Mesenchymal stem cell (in vitro differentiated cells and primary cell): ENCODE measurements at regions not wholly inside any gene's neighbourhood (a gene's known extent, or its start where the extent isn't known, plus 50 kb on each side); places are given as distances from the start of the nearest gene placed in this dataset.

Experiments used
- DNase-seq: peaks from one replicate; pipeline ENCODE4 v3.0.0-alpha.2; 2013
- H2AFZ ChIP-seq: one replicate; pipeline ENCODE4 v1.6.1; 2013; ENCODE audit warnings: low read depth, mild to moderate bottlenecking, control low read depth, inconsistent platforms, low read length, moderate library complexity
- H2AK5ac ChIP-seq: 2 replicates; pipeline ENCODE4 v1.6.1; 2013; ENCODE audit warnings: low read length, moderate library complexity, mild to moderate bottlenecking, inconsistent platforms; ENCODE audit not compliant: severe bottlenecking
- H2BK120ac ChIP-seq: one replicate; pipeline ENCODE4 v1.6.1; 2013; ENCODE audit warnings: low read depth, mild to moderate bottlenecking, inconsistent platforms, low read length, moderate library complexity
- H2BK12ac ChIP-seq, 2 experiments: one replicate each; pipeline ENCODE4 v1.6.1; 2013; ENCODE audit warnings: inconsistent platforms in 2 of 2, low read length in 2 of 2, mild to moderate bottlenecking in 2 of 2, moderate library complexity in 2 of 2, control low read depth in 1 of 2
- H2BK15ac ChIP-seq: one replicate; pipeline ENCODE4 v1.6.1; 2013; ENCODE audit warnings: mild to moderate bottlenecking, low read depth, inconsistent platforms; ENCODE audit not compliant: poor library complexity, severe bottlenecking
- H2BK5ac ChIP-seq: 2 replicates; pipeline ENCODE4 v1.6.1; 2013; ENCODE audit warnings: low read depth, mild to moderate bottlenecking, low read length, control low read depth, inconsistent platforms; ENCODE audit not compliant: poor library complexity, severe bottlenecking
- H3K14ac ChIP-seq, 2 experiments: one replicate each; pipeline ENCODE4 v1.6.1; 2013; ENCODE audit warnings: inconsistent platforms in 2 of 2, low read length in 2 of 2, control low read depth in 1 of 2, mild to moderate bottlenecking in 1 of 2, moderate library complexity in 1 of 2
- H3K18ac ChIP-seq, 2 experiments: one replicate each; pipeline ENCODE4 v1.6.1; 2013; ENCODE audit warnings: inconsistent platforms in 2 of 2, low read length in 2 of 2, control low read depth in 1 of 2, low read depth in 1 of 2, mild to moderate bottlenecking in 1 of 2
- H3K23ac ChIP-seq, 2 experiments: one replicate each; pipeline ENCODE4 v1.6.1; 2013; ENCODE audit warnings: inconsistent platforms in 2 of 2, low read length in 2 of 2, mild to moderate bottlenecking in 2 of 2, moderate library complexity in 2 of 2, control low read depth in 1 of 2
- H3K27ac ChIP-seq: 2 replicates; pipeline ENCODE4 v1.5.1; 2013; ENCODE audit warnings: mild to moderate bottlenecking, moderate library complexity, low read length, control low read depth, inconsistent platforms; ENCODE audit not compliant: poor library complexity, severe bottlenecking
- H3K27me3 ChIP-seq, 2 experiments: 2 replicates each; pipeline versions ENCODE4 v1.6.1 to v1.7.0; 2013; ENCODE audit warnings: low read length in 2 of 2, mild to moderate bottlenecking in 2 of 2, moderate library complexity in 2 of 2, control low read depth in 1 of 2, inconsistent platforms in 1 of 2; ENCODE audit not compliant: control insufficient read depth in 1 of 2, insufficient read depth in 1 of 2
- H3K36me3 ChIP-seq, 2 experiments: 2 replicates each; pipeline versions ENCODE4 v1.6.1 to v1.7.0; 2013; ENCODE audit warnings: low read length in 2 of 2, control low read depth in 1 of 2, inconsistent platforms in 1 of 2, low read depth in 1 of 2, mild to moderate bottlenecking in 1 of 2; ENCODE audit not compliant: insufficient read depth in 2 of 2, control insufficient read depth in 1 of 2
- H3K4ac ChIP-seq, 2 experiments: one replicate each; pipeline ENCODE4 v1.6.1; 2013; ENCODE audit warnings: inconsistent platforms in 2 of 2, low read length in 2 of 2, mild to moderate bottlenecking in 2 of 2, moderate library complexity in 2 of 2, control low read depth in 1 of 2, low read depth in 1 of 2
- H3K4me1 ChIP-seq: 2 replicates; pipeline ENCODE4 v1.6.1; 2013; ENCODE audit warnings: low read depth, low read length, control low read depth; ENCODE audit not compliant: control insufficient read depth, insufficient read depth
- H3K4me2 ChIP-seq: 2 replicates; pipeline ENCODE4 v1.6.1; 2013; ENCODE audit warnings: low read length, mild to moderate bottlenecking, inconsistent platforms; ENCODE audit not compliant: poor library complexity, severe bottlenecking
- H3K4me3 ChIP-seq, 2 experiments: 2 replicates each; pipeline versions ENCODE4 v1.5.1 to v1.7.0; 2013; ENCODE audit warnings: low read length in 2 of 2, mild to moderate bottlenecking in 2 of 2, control low read depth in 1 of 2, low read depth in 1 of 2; ENCODE audit not compliant: insufficient read depth in 1 of 2
- H3K79me1 ChIP-seq: replicated peaks from 2 replicates; pipeline ENCODE4 v1.6.1; 2013; ENCODE audit warnings: mild to moderate bottlenecking, control low read depth, low read length, inconsistent platforms; ENCODE audit not compliant: poor library complexity, severe bottlenecking
- H3K9ac ChIP-seq: 2 replicates; pipeline ENCODE4 v1.7.0; 2013; ENCODE audit warnings: mild to moderate bottlenecking, low read length, moderate library complexity
- H3K9me3 ChIP-seq: 2 replicates; pipeline ENCODE4 v1.7.0; 2013; ENCODE audit warnings: mild to moderate bottlenecking, low read length; ENCODE audit not compliant: control insufficient read depth
- H4K8ac ChIP-seq: one replicate; pipeline ENCODE4 v1.6.1; 2013; ENCODE audit warnings: inconsistent platforms, mild to moderate bottlenecking, low read length, moderate library complexity
- H4K91ac ChIP-seq: one replicate; pipeline ENCODE4 v1.6.1; 2013; ENCODE audit warnings: mild to moderate bottlenecking, low read length, inconsistent platforms
- WGBS: methylation state at CpG from one replicate; pipeline ENCODE4 v1.1.7; 2013; ENCODE audit warnings: mixed read lengths; 5-methylcytosine and 5-hydroxymethylcytosine counted together

DNA sequence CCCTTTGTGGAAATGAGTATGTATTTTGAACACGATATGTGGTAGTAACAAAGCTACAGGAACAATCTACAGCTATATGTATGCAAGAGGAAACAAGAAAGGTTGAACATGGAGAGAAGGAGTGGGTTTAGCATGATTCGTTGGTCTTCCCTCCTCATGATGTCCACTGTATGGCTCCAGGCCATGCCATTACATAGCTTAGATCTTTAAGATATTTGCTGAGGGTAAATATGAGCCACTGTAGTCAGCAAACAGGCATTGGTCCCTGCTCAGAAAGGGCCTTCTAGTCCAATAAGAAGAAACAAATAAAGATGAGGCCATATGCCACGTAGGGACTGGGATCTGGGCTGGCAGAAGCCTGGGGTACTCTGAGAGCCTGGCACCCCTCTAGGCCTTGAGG, 543.2 kb upstream of the SGCD start:
- 45% methylated on average over 3 of the region's 3 CpGs for WGBS
- Histone ChIP-seq H3K4me2 (no peak overlapping the region), H3K9ac (no peak overlapping the region)

DNA sequence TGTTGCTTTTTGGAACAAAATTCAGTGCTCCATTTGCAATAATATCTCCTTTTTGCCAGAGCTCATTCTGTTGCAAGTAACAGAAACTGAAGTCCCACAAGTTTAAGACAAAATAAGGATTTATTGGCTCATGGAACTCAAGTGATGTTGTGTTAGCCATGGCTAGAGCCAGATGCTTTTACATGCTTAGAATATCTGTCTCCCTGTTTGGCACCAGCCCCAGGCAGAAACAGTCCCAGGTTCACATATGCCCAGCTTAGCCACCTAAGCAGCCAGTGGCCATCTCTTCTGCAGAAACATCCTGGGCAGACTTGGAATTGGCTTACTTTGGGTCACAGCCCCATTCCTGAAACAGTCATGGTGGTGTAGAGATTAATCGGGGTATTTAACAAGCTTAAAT, 540.9 kb upstream of the SGCD start:
- no peak for DNase-seq
- 73% methylated on average over 1 of the region's 1 CpG for WGBS
- no peak overlapping the region for H2BK5ac ChIP-seq

More for the DNA sequence above, 543.2 kb upstream of the SGCD start:
- H3K27ac ChIP-seq = no peak overlapping the region
- H2BK12ac ChIP-seq = no peak overlapping the region
- H2BK15ac ChIP-seq = no peak overlapping the region
- no peak overlapping the region for H2BK120ac ChIP-seq
- no peak for DNase-seq
- H3K9me3 ChIP-seq = peaks cover 9% of the 10 kb centered on the region
- H4K91ac ChIP-seq = no peak overlapping the region
- H3K14ac ChIP-seq = no peak overlapping the region
- H3K36me3 ChIP-seq = no peaks in the 10 kb centered on the region
- H3K27me3 ChIP-seq = no peaks in the 10 kb centered on the region
- H3K79me1 ChIP-seq = no peaks in the 10 kb centered on the region
- no peak overlapping the region for H3K4me3 ChIP-seq
- H4K8ac ChIP-seq = no peak overlapping the region
- H3K23ac ChIP-seq = no peak overlapping the region
- H3K4me1 ChIP-seq = no peaks in the 10 kb centered on the region
- H2BK5ac ChIP-seq = no peak overlapping the region
- H3K18ac ChIP-seq = no peak overlapping the region
- H2AK5ac ChIP-seq = no peak overlapping the region
- H2AFZ ChIP-seq = no peak overlapping the region
- no peak overlapping the region for H3K4ac ChIP-seq

DNA sequence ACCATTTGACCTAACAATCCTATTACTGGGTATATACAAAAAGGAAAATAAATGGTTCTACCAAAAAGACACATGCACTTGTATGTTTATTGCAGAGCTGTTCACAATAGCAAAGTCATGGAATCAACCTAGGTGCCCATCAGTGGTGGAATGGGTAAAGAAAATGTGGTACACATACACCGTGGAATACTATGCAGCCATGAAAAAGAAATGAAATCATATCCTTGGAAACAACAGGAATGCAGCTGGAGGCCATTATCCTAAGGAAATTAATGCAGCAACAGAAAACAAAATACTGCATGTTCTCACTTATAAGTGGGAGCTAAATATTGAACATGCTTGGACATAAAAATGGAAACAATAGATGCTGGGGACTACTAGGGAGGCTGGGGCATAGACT, 534.1 kb upstream of the SGCD start:
- no peak overlapping the region for H3K4me2 ChIP-seq
- WGBS = 38% methylated on average over 1 of the region's 1 CpG

More for the DNA sequence above, 540.9 kb upstream of the SGCD start:
- Histone ChIP-seq H4K8ac (no peak overlapping the region), H3K79me1 (no peaks in the 10 kb centered on the region), H2BK12ac (no peak overlapping the region), H3K14ac (no peak overlapping the region), H3K23ac (no peak overlapping the region), H3K18ac (no peak overlapping the region), H3K27me3 (no peaks in the 10 kb centered on the region), H3K4me3 (no peak overlapping the region), H2AFZ (no peak overlapping the region), H4K91ac (no peak overlapping the region), H3K4me1 (no peaks in the 10 kb centered on the region), H3K4ac (no peak overlapping the region), H3K9ac (no peak overlapping the region), H3K36me3 (no peaks in the 10 kb centered on the region), H2BK120ac (no peak overlapping the region), H3K9me3 (peaks cover 8% of the 10 kb centered on the region), H2AK5ac (no peak overlapping the region), H2BK15ac (no peak overlapping the region), H3K27ac (no peak overlapping the region), H3K4me2 (no peak overlapping the region)

DNA sequence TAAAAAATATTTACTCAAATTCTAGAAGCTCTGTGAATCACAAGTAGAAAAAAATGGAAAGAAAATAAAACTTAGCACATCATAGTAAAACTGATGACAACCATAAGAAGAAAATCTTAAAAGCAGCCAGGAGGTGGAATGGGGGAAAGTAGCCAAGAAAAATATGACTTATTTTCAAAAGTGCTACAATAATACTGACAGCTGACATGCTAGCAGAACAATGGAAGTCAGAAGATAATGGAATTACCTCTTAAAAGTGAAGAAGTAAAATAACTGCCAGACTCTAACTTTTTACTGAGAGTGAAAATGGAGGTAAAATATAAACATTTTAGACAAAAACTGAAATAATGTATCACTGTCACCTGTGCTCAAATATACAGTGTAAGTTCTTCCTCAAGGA, 532.2 kb upstream of the SGCD start:
- H3K36me3 ChIP-seq = no peaks in the 10 kb centered on the region
- H3K27ac ChIP-seq = no peak overlapping the region
- DNase-seq = no peak
- H2BK120ac ChIP-seq = no peak overlapping the region
- H2BK15ac ChIP-seq = no peak overlapping the region
- no peak overlapping the region for H3K23ac ChIP-seq
- H2AFZ ChIP-seq = no peak overlapping the region
- no peak overlapping the region for H3K9ac ChIP-seq
- H3K14ac ChIP-seq = no peak overlapping the region
- H4K91ac ChIP-seq = no peak overlapping the region
- no peak overlapping the region for H2BK5ac ChIP-seq
- no peak overlapping the region for H3K4me2 ChIP-seq
- H2AK5ac ChIP-seq = no peak overlapping the region
- no peak overlapping the region for H3K4me3 ChIP-seq
- no peaks in the 10 kb centered on the region for H3K79me1 ChIP-seq
- no peak overlapping the region for H4K8ac ChIP-seq
- H3K4ac ChIP-seq = no peak overlapping the region
- no peaks in the 10 kb centered on the region for H3K4me1 ChIP-seq
- peaks cover 57% of the 10 kb centered on the region for H3K9me3 ChIP-seq
- H2BK12ac ChIP-seq = no peak overlapping the region
- no peaks in the 10 kb centered on the region for H3K27me3 ChIP-seq
- no peak overlapping the region for H3K18ac ChIP-seq

More for the DNA sequence above, 534.1 kb upstream of the SGCD start:
- H2BK12ac ChIP-seq = no peak overlapping the region
- no peak overlapping the region for H3K23ac ChIP-seq
- no peak overlapping the region for H4K91ac ChIP-seq
- no peaks in the 10 kb centered on the region for H3K27me3 ChIP-seq
- no peak overlapping the region for H2AFZ ChIP-seq
- H3K14ac ChIP-seq = no peak overlapping the region
- DNase-seq = no peak
- no peaks in the 10 kb centered on the region for H3K4me1 ChIP-seq
- H3K36me3 ChIP-seq = no peaks in the 10 kb centered on the region
- no peak overlapping the region for H3K27ac ChIP-seq
- no peaks in the 10 kb centered on the region for H3K79me1 ChIP-seq
- no peak overlapping the region for H2BK120ac ChIP-seq
- H3K4ac ChIP-seq = no peak overlapping the region
- H4K8ac ChIP-seq = no peak overlapping the region
- no peak overlapping the region for H2BK15ac ChIP-seq
- no peak overlapping the region for H3K9ac ChIP-seq
- peaks cover 46% of the 10 kb centered on the region for H3K9me3 ChIP-seq
- H3K4me3 ChIP-seq = no peak overlapping the region
- no peak overlapping the region for H2BK5ac ChIP-seq
- no peak overlapping the region for H2AK5ac ChIP-seq
- no peak overlapping the region for H3K18ac ChIP-seq
